ENCODE measurements at regions not wholly inside any gene's neighbourhood (a gene's known extent, or its start where the extent isn't known, plus 50 kb on each side); places are given as distances from the start of the nearest gene placed in this dataset.
A peak's percentile ranks its signal among the peaks of the same experiment; 100 is the strongest.

GRCh38 chr6:2434116-2434515, 188.7 kb upstream of the GMDS start:
- TF ChIP-seq CTCF (IDR thresholded peaks at IDR 0.05 in 2 of 3, conservative IDR thresholded peaks at IDR 0.05 in 1 of 3; ENCODE audit: borderline replicate concordance in 1 of 3, insufficient read depth in 1 of 3, low read depth in 2 of 3, low read length in 2 of 3), result no peak
- no peak for TF ChIP-seq CEBPB (IDR thresholded peaks at IDR 0.05; ENCODE audit: low read depth)
- no peak for TF ChIP-seq TCF7L2 (IDR thresholded peaks at IDR 0.05; ENCODE audit: borderline replicate concordance, extremely low read depth, insufficient read depth, insufficient read length)
- peak; percentile 80; the same call in 1 of the 2 replicates for TF ChIP-seq CBX3 (IDR thresholded peaks at IDR 0.05; ENCODE audit: low read depth)
- TF ChIP-seq ELF1 (IDR thresholded peaks at IDR 0.05; ENCODE audit: borderline replicate concordance, low read depth), result no peak
- TF ChIP-seq POLR2AphosphoS5 (IDR thresholded peaks at IDR 0.05; ENCODE audit: low read depth, low read length), result peak; percentile 30; the same call in 1 of the 2 replicates

All from HCT116 (cell line).